OCI-LY7 (cell line): ENCODE measurements at regions not wholly inside any gene's neighbourhood (a gene's known extent, or its start where the extent isn't known, plus 50 kb on each side); places are given as distances from the start of the nearest gene placed in this dataset.

ENCODE experiments used
- BruUV-seq: library from RNA; stranded (reverse); fragments of 400-500 nt; replicated peaks from 2 replicates; lab custom pipeline; 2021; lab: Mats Ljungman, UMichigan
- CTCF ChIA-PET: fragments of 300-600 bp; sonication (Branson Sonifier 250); formaldehyde crosslinking; loops from one replicate; lab custom pipeline; 2022; ENCODE audit warnings: antibody characterized with exemption; ENCODE audit not compliant: unreplicated experiment; lab: Charles Lee
- POLR2A ChIA-PET: fragments of 300-600 bp; sonication (Branson Sonifier 250); formaldehyde crosslinking; loops from one replicate; lab custom pipeline; 2022; ENCODE audit warnings: antibody characterized with exemption; lab: Charles Lee
- DNase-seq: peaks from one replicate; pipeline ENCODE4 v3.0.0-alpha.2; 2015; ENCODE audit warnings: low spot score
- H2AFZ ChIP-seq: fragments of 200-600 bp; sonication (generic), shearing (Covaris generic); 2 replicates; pipeline ENCODE4 v1.6.1; 2014; ENCODE audit warnings: mild to moderate bottlenecking, antibody characterized with exemption, low read length, moderate library complexity
- H3K27ac ChIP-seq: fragments of 200-600 bp; sonication (generic); 2 replicates; pipeline ENCODE4 v1.5.1; 2014; ENCODE audit warnings: mixed run types, low read depth, mild to moderate bottlenecking, moderate library complexity, low read length, inconsistent platforms; ENCODE audit not compliant: poor library complexity, severe bottlenecking
- H3K36me3 ChIP-seq: fragments of 200-600 bp; sonication (generic); 2 replicates; pipeline ENCODE4 v1.6.1; 2014; ENCODE audit warnings: mild to moderate bottlenecking, antibody characterized with exemption, low read length, moderate library complexity, mixed read lengths; ENCODE audit not compliant: insufficient read depth
- H3K4me1 ChIP-seq: fragments of 200-600 bp; sonication (generic); 2 replicates; pipeline ENCODE4 v1.5.1; 2014; ENCODE audit warnings: mild to moderate bottlenecking, low read length; ENCODE audit not compliant: insufficient read depth, poor library complexity, severe bottlenecking
- H3K4me2 ChIP-seq: fragments of 200-600 bp; sonication (generic); 2 replicates; pipeline ENCODE4 v1.6.1; 2014; ENCODE audit warnings: mild to moderate bottlenecking, low read length
- H3K4me3 ChIP-seq: fragments of 200-600 bp; sonication (generic); 2 replicates; pipeline ENCODE4 v1.5.1; 2014; ENCODE audit warnings: mild to moderate bottlenecking, low read depth, low read length; ENCODE audit not compliant: poor library complexity, severe bottlenecking
- H3K79me2 ChIP-seq: fragments of 200-600 bp; sonication (generic); 2 replicates; pipeline ENCODE4 v1.6.1; 2016; ENCODE audit warnings: low read depth, mild to moderate bottlenecking, low read length, moderate library complexity, mixed read lengths; ENCODE audit not compliant: insufficient read depth
- H3K9me2 ChIP-seq: fragments of 200-600 bp; sonication (generic); 2 replicates; pipeline ENCODE4 v1.6.1; 2016; ENCODE audit warnings: mild to moderate bottlenecking, low read length, mixed read lengths; ENCODE audit not compliant: insufficient read depth
- H3K9me3 ChIP-seq: fragments of 200-600 bp; sonication (generic); 2 replicates; pipeline ENCODE4 v1.6.1; 2014; ENCODE audit warnings: mild to moderate bottlenecking, mixed run types, low read length, mixed read lengths
- H4K20me1 ChIP-seq: fragments of 200-600 bp; sonication (generic); 2 replicates; pipeline ENCODE4 v1.6.1; 2014; ENCODE audit warnings: mild to moderate bottlenecking, antibody characterized with exemption, low read length, moderate library complexity, mixed read lengths; ENCODE audit not compliant: insufficient read depth
- CTCF ChIP-seq: fragments of 200-600 bp; sonication (generic); conservative IDR thresholded peaks from 2 replicates; pipeline ENCODE4 v1.5.1; 2014; ENCODE audit warnings: mild to moderate bottlenecking, antibody characterized with exemption, low read length, moderate library complexity, mixed read lengths
- EZH2phosphoT487 ChIP-seq: fragments of 200-600 bp; sonication (generic); IDR thresholded peaks from 2 replicates; pipeline ENCODE4 v1.6.1; 2018; ENCODE audit warnings: low read depth, borderline replicate concordance, mild to moderate bottlenecking, mixed run types, antibody characterized with exemption, low read length, moderate library complexity, mixed read lengths
- intact Hi-C: fragments of 100-400 bp; cut with micrococcal nuclease; formaldehyde crosslinking; loops from one replicate; pipeline ENCODE4 v1.10.0; 2022; ENCODE audit not compliant: unreplicated experiment

GRCh38 chr16:9308850-9309249, 217.4 kb downstream of the HAPSTR1 start:
- Histone ChIP-seq H3K27ac (no peak overlapping the region), H3K9me3 (no peaks in the 10 kb centered on the region), H3K9me2 (no peaks in the 10 kb centered on the region), H2AFZ (no peak overlapping the region), H3K4me2 (no peak overlapping the region), H4K20me1 (no peaks in the 10 kb centered on the region), H3K4me3 (no peak overlapping the region), H3K36me3 (no peaks in the 10 kb centered on the region), H3K79me2 (no peaks in the 10 kb centered on the region), H3K4me1 (no peaks in the 10 kb centered on the region)
- CTCF ChIA-PET = no interaction called here
- BruUV-seq = no TSS peak
- POLR2A ChIA-PET = interaction anchor here (0.6 kb wide), 1 partner anchor 830 kb away, joined by 3 read pairs; no protein-coding TSS in a partner anchor
- intact Hi-C loops = no loop called here
- TF ChIP-seq CTCF (no peak), EZH2phosphoT487 (no peak)
- no peak for DNase-seq

- no peak overlapping the region for H2AFZ ChIP-seq
- no peak overlapping the region for H3K4me2 ChIP-seq
- no peaks in the 10 kb centered on the region for H3K4me1 ChIP-seq
- H3K79me2 ChIP-seq = no peaks in the 10 kb centered on the region
- no peaks in the 10 kb centered on the region for H3K36me3 ChIP-seq
- CTCF ChIA-PET = no interaction called here
- no peaks in the 10 kb centered on the region for H3K9me3 ChIP-seq
- intact Hi-C loops = no loop called here
- POLR2A ChIA-PET = no interaction called here
- no TSS peak for BruUV-seq
- H4K20me1 ChIP-seq = no peaks in the 10 kb centered on the region
- H3K9me2 ChIP-seq = no peaks in the 10 kb centered on the region
- no peak overlapping the region for H3K27ac ChIP-seq
- H3K4me3 ChIP-seq = no peak overlapping the region
- TF ChIP-seq CTCF (no peak), EZH2phosphoT487 (no peak)
- no peak for DNase-seq
Observed at GRCh38 chr16:9309844-9310243, 218.4 kb downstream of the HAPSTR1 start.

DNA sequence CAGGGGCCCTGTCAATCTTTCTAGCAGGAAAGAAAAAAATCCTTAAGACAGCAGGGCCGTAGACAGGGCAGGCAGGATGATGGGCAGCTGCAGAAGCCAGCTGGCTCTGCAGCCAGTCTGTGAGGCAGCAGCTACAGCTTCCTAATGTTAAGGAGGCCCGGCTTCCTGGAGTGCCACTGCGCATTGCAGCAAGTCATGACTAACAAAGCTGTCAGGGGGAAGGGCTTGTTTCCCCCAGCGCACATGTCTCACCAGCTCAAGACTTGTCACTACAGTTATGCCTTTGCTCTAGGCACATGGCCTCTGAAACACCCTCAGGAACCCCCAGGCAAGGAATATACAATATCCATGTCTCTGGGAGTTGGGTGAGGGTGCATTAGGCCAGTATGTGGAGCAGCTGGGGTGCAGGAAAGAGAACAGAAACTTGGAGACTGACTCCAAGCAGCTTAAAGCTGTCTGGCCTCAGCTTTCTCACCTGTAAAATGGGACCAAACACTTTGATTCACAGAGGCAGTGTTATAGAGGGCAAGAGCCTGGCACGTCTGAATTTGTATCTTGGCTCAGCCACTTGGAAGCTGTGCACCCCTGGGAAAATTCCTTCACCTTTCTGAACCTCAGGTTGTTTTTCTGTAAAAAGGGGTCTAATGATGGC, 220.0 kb downstream of the HAPSTR1 start:
- no peak overlapping the region for H3K4me2 ChIP-seq
- no peaks in the 10 kb centered on the region for H3K9me2 ChIP-seq
- no peak overlapping the region for H3K4me3 ChIP-seq
- ChIA-PET CTCF (no interaction called here), POLR2A (no interaction called here)
- no peaks in the 10 kb centered on the region for H3K4me1 ChIP-seq
- H3K36me3 ChIP-seq = no peaks in the 10 kb centered on the region
- no TSS peak for BruUV-seq
- TF ChIP-seq CTCF (no peak), EZH2phosphoT487 (no peak)
- H2AFZ ChIP-seq = no peak overlapping the region
- no peaks in the 10 kb centered on the region for H3K9me3 ChIP-seq
- intact Hi-C loops = no loop called here
- no peak for DNase-seq
- H3K79me2 ChIP-seq = no peaks in the 10 kb centered on the region
- H3K27ac ChIP-seq = no peak overlapping the region
- no peaks in the 10 kb centered on the region for H4K20me1 ChIP-seq
